Panc1 (cell line): ENCODE measurements at regions not wholly inside any gene's neighbourhood (a gene's known extent, or its start where the extent isn't known, plus 50 kb on each side); places are given as distances from the start of the nearest gene placed in this dataset.

Experiments used
- ATAC-seq: fragments of 200-7000 bp; cut with Tn5 transposase; 2 replicates; pipeline ENCODE4 v1.9.1; 2020; ENCODE audit warnings: mild to moderate bottlenecking, moderate library complexity
- BruUV-seq: library from RNA; stranded (reverse); fragments of 400-500 nt; replicated peaks from 2 replicates; lab custom pipeline; 2021; lab: Mats Ljungman, UMichigan
- CTCF ChIA-PET: fragments of 300-600 bp; sonication (Branson Sonifier 250); formaldehyde crosslinking; loops from one replicate; lab custom pipeline; 2022; ENCODE audit warnings: antibody characterized with exemption; lab: Charles Lee
- POLR2A ChIA-PET: fragments of 300-600 bp; sonication (Branson Sonifier 250); formaldehyde crosslinking; loops from one replicate; lab custom pipeline; 2022; ENCODE audit warnings: antibody characterized with exemption; lab: Charles Lee
- DNase-seq: peaks from one replicate; pipeline ENCODE4 v3.0.0-alpha.2; 2010; ENCODE audit warnings: low read depth, low spot score
- H3K27ac ChIP-seq: 2 replicates; pipeline ENCODE4 v1.5.1; 2011; ENCODE audit warnings: mild to moderate bottlenecking, low read length, inconsistent platforms
- H3K27me3 ChIP-seq: fragments of 200-500 bp; sonication (Bioruptor generic); 2 replicates; pipeline ENCODE4 v1.6.0; 2014; ENCODE audit warnings: low read length, inconsistent platforms; ENCODE audit not compliant: control insufficient read depth, insufficient read depth
- H3K36me3 ChIP-seq: fragments of 200-500 bp; sonication (Bioruptor generic); 2 replicates; pipeline ENCODE4 v1.5.1; 2014; ENCODE audit warnings: inconsistent platforms, mild to moderate bottlenecking, low read length, moderate library complexity; ENCODE audit not compliant: control insufficient read depth, insufficient read depth
- H3K4me1 ChIP-seq: 2 replicates; pipeline ENCODE4 v1.5.1; 2011; ENCODE audit warnings: inconsistent platforms, mild to moderate bottlenecking, low read length, moderate library complexity; ENCODE audit not compliant: control insufficient read depth, insufficient read depth
- H3K4me3 ChIP-seq, 2 experiments: 2 replicates each; pipeline ENCODE4 v1.5.1; 2011 to 2012; ENCODE audit warnings: low read depth in 2 of 2, low read length in 2 of 2, mild to moderate bottlenecking in 2 of 2, inconsistent platforms in 1 of 2, moderate library complexity in 1 of 2
- H3K9me3 ChIP-seq: fragments of 200-500 bp; sonication (Bioruptor generic); 2 replicates; pipeline ENCODE4 v1.5.1; 2014; ENCODE audit warnings: low read depth, mild to moderate bottlenecking, inconsistent platforms, low read length, moderate library complexity; ENCODE audit not compliant: control insufficient read depth, insufficient read depth
- CTCF ChIP-seq: fragments of 450-650 bp; IDR thresholded peaks from 2 replicates; pipeline ENCODE4 v1.5.1; 2017; ENCODE audit warnings: mild to moderate bottlenecking
- POLR2AphosphoS5 ChIP-seq: IDR thresholded peaks from 2 replicates; pipeline ENCODE4 v1.6.1; 2012; ENCODE audit warnings: mild to moderate bottlenecking, low read depth, low read length, moderate library complexity
- SIN3A ChIP-seq: IDR thresholded peaks from 2 replicates; pipeline ENCODE4 v1.6.1; 2012; ENCODE audit warnings: low read depth, mild to moderate bottlenecking, low read length, moderate library complexity, borderline replicate concordance; ENCODE audit not compliant: insufficient read depth
- TCF7L2 ChIP-seq: IDR thresholded peaks from 2 replicates; pipeline ENCODE4 v1.6.1; 2011; ENCODE audit warnings: mild to moderate bottlenecking, low read depth, low read length, inconsistent platforms
- in situ Hi-C: cut with HindIII; loops from 2 replicates; pipeline ENCODE4 v1.10.0; 2016; ENCODE audit warnings: low sequenced_read_pairs, low pct_unique_long_range_greater_than_20kb
- intact Hi-C: fragments of 100-400 bp; cut with micrococcal nuclease; formaldehyde crosslinking; loops from one replicate; pipeline ENCODE4 v1.10.0; 2022; ENCODE audit not compliant: unreplicated experiment
- TF ChIP-seq, protein P1 (sequence below), 2 experiments: IDR thresholded peaks; 2 replicates each; pipeline ENCODE4 v1.6.1; 2011 to 2012; ENCODE audit warnings: low read depth in 2 of 2, control low read depth in 1 of 2, low read length in 1 of 2, mild to moderate bottlenecking in 1 of 2, moderate library complexity in 1 of 2; ENCODE audit not compliant: insufficient read depth in 1 of 2

DNA sequence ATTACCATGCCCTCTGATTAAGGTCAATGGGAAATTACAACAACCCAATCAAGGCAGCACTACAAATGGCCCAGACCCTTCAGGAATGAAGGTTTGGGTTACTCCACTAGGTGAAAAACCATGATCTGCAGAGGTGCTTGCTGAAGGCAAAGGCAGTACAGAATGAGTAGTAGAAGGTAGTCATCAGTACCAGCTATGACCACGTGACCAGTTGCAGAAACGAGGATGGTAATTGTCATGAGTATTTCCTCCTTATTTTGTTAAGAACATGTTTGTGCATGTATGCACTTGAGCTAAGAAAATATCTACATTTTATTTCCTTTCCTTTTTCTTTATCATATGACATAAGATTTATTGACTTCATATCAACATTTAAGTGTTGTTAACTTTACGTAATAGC is 607.1 kb downstream of the KCNT2 start:
- TF ChIP-seq POLR2AphosphoS5 (no peak), CTCF (no peak), SIN3A (no peak)
- TF ChIP-seq, protein P1, sequence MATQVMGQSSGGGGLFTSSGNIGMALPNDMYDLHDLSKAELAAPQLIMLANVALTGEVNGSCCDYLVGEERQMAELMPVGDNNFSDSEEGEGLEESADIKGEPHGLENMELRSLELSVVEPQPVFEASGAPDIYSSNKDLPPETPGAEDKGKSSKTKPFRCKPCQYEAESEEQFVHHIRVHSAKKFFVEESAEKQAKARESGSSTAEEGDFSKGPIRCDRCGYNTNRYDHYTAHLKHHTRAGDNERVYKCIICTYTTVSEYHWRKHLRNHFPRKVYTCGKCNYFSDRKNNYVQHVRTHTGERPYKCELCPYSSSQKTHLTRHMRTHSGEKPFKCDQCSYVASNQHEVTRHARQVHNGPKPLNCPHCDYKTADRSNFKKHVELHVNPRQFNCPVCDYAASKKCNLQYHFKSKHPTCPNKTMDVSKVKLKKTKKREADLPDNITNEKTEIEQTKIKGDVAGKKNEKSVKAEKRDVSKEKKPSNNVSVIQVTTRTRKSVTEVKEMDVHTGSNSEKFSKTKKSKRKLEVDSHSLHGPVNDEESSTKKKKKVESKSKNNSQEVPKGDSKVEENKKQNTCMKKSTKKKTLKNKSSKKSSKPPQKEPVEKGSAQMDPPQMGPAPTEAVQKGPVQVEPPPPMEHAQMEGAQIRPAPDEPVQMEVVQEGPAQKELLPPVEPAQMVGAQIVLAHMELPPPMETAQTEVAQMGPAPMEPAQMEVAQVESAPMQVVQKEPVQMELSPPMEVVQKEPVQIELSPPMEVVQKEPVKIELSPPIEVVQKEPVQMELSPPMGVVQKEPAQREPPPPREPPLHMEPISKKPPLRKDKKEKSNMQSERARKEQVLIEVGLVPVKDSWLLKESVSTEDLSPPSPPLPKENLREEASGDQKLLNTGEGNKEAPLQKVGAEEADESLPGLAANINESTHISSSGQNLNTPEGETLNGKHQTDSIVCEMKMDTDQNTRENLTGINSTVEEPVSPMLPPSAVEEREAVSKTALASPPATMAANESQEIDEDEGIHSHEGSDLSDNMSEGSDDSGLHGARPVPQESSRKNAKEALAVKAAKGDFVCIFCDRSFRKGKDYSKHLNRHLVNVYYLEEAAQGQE (IDR thresholded peaks at IDR 0.05; ENCODE audit: insufficient read depth in 1 of 2, low read depth in 2 of 2, low read length in 1 of 2), result no peak
- no peak for DNase-seq
- no peak overlapping the region for H3K27ac ChIP-seq
- intact Hi-C loops (no loop called here), in situ Hi-C loops (no loop called here)
- ChIA-PET POLR2A (no interaction called here), CTCF (no interaction called here)
- no peaks in the 10 kb centered on the region for H3K27me3 ChIP-seq
- ATAC-seq, result no peak
- H3K36me3 ChIP-seq, result no peaks in the 10 kb centered on the region
- H3K4me3 ChIP-seq, result no peak overlapping the region
- no peaks in the 10 kb centered on the region for H3K9me3 ChIP-seq
- no TSS peak for BruUV-seq
- no peaks in the 10 kb centered on the region for H3K4me1 ChIP-seq

- Histone ChIP-seq H3K9me3 (no peaks in the 10 kb centered on the region), H3K27me3 (no peaks in the 10 kb centered on the region), H3K4me1 (no peaks in the 10 kb centered on the region), H3K36me3 (no peaks in the 10 kb centered on the region), H3K27ac (no peak overlapping the region), H3K4me3 (no peak overlapping the region)
- no TSS peak for BruUV-seq
- ChIA-PET POLR2A (no interaction called here), CTCF (no interaction called here)
- ATAC-seq, result no peak
- intact Hi-C loops (no loop called here), in situ Hi-C loops (no loop called here)
- TF ChIP-seq SIN3A (no peak), TCF7L2 (no peak), CTCF (no peak), POLR2AphosphoS5 (no peak)
- TF ChIP-seq, protein P1 (IDR thresholded peaks at IDR 0.05; ENCODE audit: insufficient read depth in 1 of 2, low read depth in 2 of 2, low read length in 1 of 2), result no peak
- no peak for DNase-seq
These were observed 609.2 kb downstream of the KCNT2 start for GRCh38 chr1:195999022-195999421.
